IPS DF 6.9 (cell line): ENCODE measurements at regions not wholly inside any gene's neighbourhood (a gene's known extent, or its start where the extent isn't known, plus 50 kb on each side); places are given as distances from the start of the nearest gene placed in this dataset.

Experiments
- DNase-seq: peaks from one replicate; pipeline ENCODE4 v3.0.0-alpha.2; 2013; ENCODE audit warnings: low read depth, low spot score
- H3K27ac ChIP-seq: one replicate; pipeline ENCODE4 v1.5.1; 2013; ENCODE audit warnings: low read length, control low read depth
- H3K27me3 ChIP-seq: 2 replicates; pipeline ENCODE4 v1.6.1; 2013; ENCODE audit warnings: mild to moderate bottlenecking, low read length; ENCODE audit not compliant: control insufficient read depth, insufficient read depth
- H3K36me3 ChIP-seq: 2 replicates; pipeline ENCODE4 v1.6.1; 2013; ENCODE audit warnings: low read length; ENCODE audit not compliant: control insufficient read depth, insufficient read depth
- H3K4me1 ChIP-seq: 2 replicates; pipeline ENCODE4 v1.6.1; 2013; ENCODE audit warnings: low read length; ENCODE audit not compliant: control insufficient read depth, insufficient read depth
- H3K4me3 ChIP-seq: 2 replicates; pipeline ENCODE4 v1.5.1; 2013; ENCODE audit warnings: mild to moderate bottlenecking, low read length
- H3K9me3 ChIP-seq: 2 replicates; pipeline ENCODE4 v1.6.1; 2013; ENCODE audit warnings: low read length, inconsistent platforms; ENCODE audit not compliant: control insufficient read depth, insufficient read depth
- WGBS: extraction: QIAGEN DNeasy Blood & Tissue Kit; methylation state at CpG from one replicate; pipeline ENCODE4 v1.1.7; 2013; ENCODE audit warnings: mixed read lengths, missing lambda C conversion rate; ENCODE audit not compliant: insufficient read length, insufficient coverage; 5-methylcytosine and 5-hydroxymethylcytosine counted together

GRCh38 chr22:48957311-48957986, 870.2 kb downstream of the BRD1 start:
- WGBS, result no CpG with 5 or more reads among the region's 21 CpGs
- no peak overlapping the region for H3K4me3 ChIP-seq
- peaks cover 35% of the 10 kb centered on the region for H3K9me3 ChIP-seq
- H3K4me1 ChIP-seq, result no peaks in the 10 kb centered on the region
- no peaks in the 10 kb centered on the region for H3K27me3 ChIP-seq
- no peaks in the 10 kb centered on the region for H3K36me3 ChIP-seq
- DNase-seq, result no peak
- no peak overlapping the region for H3K27ac ChIP-seq

GRCh38 chr22:48955351-48956311, 872.0 kb downstream of the BRD1 start:
- WGBS, result no CpG with 5 or more reads among the region's 36 CpGs
- peaks cover 35% of the 10 kb centered on the region for H3K9me3 ChIP-seq

GRCh38 chr22:48954781-48955311, 872.8 kb downstream of the BRD1 start:
- Histone ChIP-seq H3K36me3 (no peaks in the 10 kb centered on the region), H3K4me3 (no peak overlapping the region), H3K4me1 (no peaks in the 10 kb centered on the region), H3K27ac (no peak overlapping the region), H3K9me3 (peaks cover 42% of the 10 kb centered on the region), H3K27me3 (no peaks in the 10 kb centered on the region)
- no peak for DNase-seq
- WGBS, result no CpG with 5 or more reads among the region's 16 CpGs

More at GRCh38 chr22:48955351-48956311, 872.0 kb downstream of the BRD1 start:
- DNase-seq, result no peak
- no peak overlapping the region for H3K27ac ChIP-seq
- H3K27me3 ChIP-seq, result no peaks in the 10 kb centered on the region
- H3K36me3 ChIP-seq, result no peaks in the 10 kb centered on the region
- H3K4me3 ChIP-seq, result no peak overlapping the region
- no peaks in the 10 kb centered on the region for H3K4me1 ChIP-seq

- Histone ChIP-seq H3K27ac (no peak overlapping the region), H3K4me1 (no peaks in the 10 kb centered on the region), H3K9me3 (peaks cover 46% of the 10 kb centered on the region), H3K27me3 (no peaks in the 10 kb centered on the region), H3K4me3 (no peak overlapping the region), H3K36me3 (no peaks in the 10 kb centered on the region)
- no CpG with 5 or more reads among the region's 11 CpGs for WGBS
- no peak for DNase-seq
These were observed 873.8 kb downstream of the BRD1 start for GRCh38 chr22:48953830-48954229.

- DNase-seq, result no peak
These were observed 874.5 kb downstream of the BRD1 start for GRCh38 chr22:48953103-48953720.

GRCh38 chr22:48952256-48953102, 875.2 kb downstream of the BRD1 start:
- Histone ChIP-seq H3K9me3 (peaks cover 47% of the 10 kb centered on the region), H3K36me3 (no peaks in the 10 kb centered on the region), H3K4me1 (no peaks in the 10 kb centered on the region), H3K27me3 (no peaks in the 10 kb centered on the region), H3K4me3 (no peak overlapping the region), H3K27ac (no peak overlapping the region)
- no peak for DNase-seq
- WGBS, result no CpG with 5 or more reads among the region's 19 CpGs

More at GRCh38 chr22:48953103-48953720, 874.5 kb downstream of the BRD1 start:
- Histone ChIP-seq H3K4me3 (no peak overlapping the region), H3K27ac (no peak overlapping the region), H3K9me3 (peaks cover 45% of the 10 kb centered on the region), H3K36me3 (no peaks in the 10 kb centered on the region), H3K4me1 (no peaks in the 10 kb centered on the region), H3K27me3 (no peaks in the 10 kb centered on the region)
- no CpG with 5 or more reads among the region's 11 CpGs for WGBS

- H3K4me1 ChIP-seq, result no peaks in the 10 kb centered on the region
- DNase-seq, result no peak
- no CpG with 5 or more reads among the region's 6 CpGs for WGBS
- no peaks in the 10 kb centered on the region for H3K36me3 ChIP-seq
- no peak overlapping the region for H3K4me3 ChIP-seq
- H3K27ac ChIP-seq, result no peak overlapping the region
- no peaks in the 10 kb centered on the region for H3K27me3 ChIP-seq
- H3K9me3 ChIP-seq, result peaks cover 44% of the 10 kb centered on the region
These were observed 875.8 kb downstream of the BRD1 start for GRCh38 chr22:48951836-48952235.

- Histone ChIP-seq H3K9me3 (peaks cover 49% of the 10 kb centered on the region), H3K4me1 (no peaks in the 10 kb centered on the region), H3K4me3 (no peak overlapping the region), H3K27ac (no peak overlapping the region), H3K36me3 (no peaks in the 10 kb centered on the region), H3K27me3 (no peaks in the 10 kb centered on the region)
- WGBS, result no CpG with 5 or more reads among the region's 27 CpGs
- DNase-seq, result no peak
These were observed 877.3 kb downstream of the BRD1 start for GRCh38 chr22:48950151-48950915.

- WGBS, result no CpG with 5 or more reads among the region's 18 CpGs
- Histone ChIP-seq H3K27ac (no peak overlapping the region), H3K4me1 (no peaks in the 10 kb centered on the region), H3K4me3 (no peak overlapping the region), H3K36me3 (no peaks in the 10 kb centered on the region), H3K9me3 (peaks cover 51% of the 10 kb centered on the region), H3K27me3 (no peaks in the 10 kb centered on the region)
- no peak for DNase-seq
These were observed 878.1 kb downstream of the BRD1 start for GRCh38 chr22:48949375-48950149.
